Skeletal muscle cell (primary cell): ENCODE measurements at regions not wholly inside any gene's neighbourhood (a gene's known extent, or its start where the extent isn't known, plus 50 kb on each side); places are given as distances from the start of the nearest gene placed in this dataset.
"Not testable (repeated sequence)": the region's sequence is repeated elsewhere in the genome, so short reads cannot be mapped to it uniquely, and the experiment has no call there.

Experiments
- DNase-seq: peaks from one replicate; pipeline ENCODE4 v3.0.0-alpha.2; 2010; ENCODE audit warnings: low read depth
- H3K4me3 ChIP-seq: 2 replicates; pipeline ENCODE4 v1.5.1; 2011; ENCODE audit warnings: low read depth, mild to moderate bottlenecking, control low read depth, low read length, moderate library complexity

- no peak overlapping the region for H3K4me3 ChIP-seq
- DNase-seq, result no peak
These were observed 371.1 kb downstream of the SEC23A start for GRCh38 chr14:38731962-38732361.

GRCh38 chr14:38730420-38730819, 372.6 kb downstream of the SEC23A start:
- DNase-seq, result no peak
- no peak overlapping the region for H3K4me3 ChIP-seq

GRCh38 chr14:38727731-38728130, 375.3 kb downstream of the SEC23A start:
- H3K4me3 ChIP-seq, result no peak overlapping the region
- no peak for DNase-seq

- H3K4me3 ChIP-seq, result no peak overlapping the region
These were observed 378.4 kb downstream of the SEC23A start for GRCh38 chr14:38724621-38725020.

GRCh38 chr14:38723959-38724358, 379.1 kb downstream of the SEC23A start:
- DNase-seq, result no peak
- H3K4me3 ChIP-seq, result no peak overlapping the region

More at GRCh38 chr14:38724621-38725020, 378.4 kb downstream of the SEC23A start:
- no peak for DNase-seq

GRCh38 chr14:38723277-38723676, 379.8 kb downstream of the SEC23A start:
- no peak overlapping the region for H3K4me3 ChIP-seq
- no peak for DNase-seq

- H3K4me3 ChIP-seq, result no peak overlapping the region
- DNase-seq, result no peak
These were observed 381.1 kb downstream of the SEC23A start for GRCh38 chr14:38721822-38722431.

GRCh38 chr14:38718519-38718918, 384.5 kb downstream of the SEC23A start:
- no peak for DNase-seq
- H3K4me3 ChIP-seq, result no peak overlapping the region

- no peak overlapping the region for H3K4me3 ChIP-seq
- no peak for DNase-seq
These were observed 386.1 kb downstream of the SEC23A start for GRCh38 chr14:38716926-38717325.

GRCh38 chr14:38710881-38711280, 392.2 kb downstream of the SEC23A start:
- H3K4me3 ChIP-seq, result no peak overlapping the region
- DNase-seq, result no peak

- no peak overlapping the region for H3K4me3 ChIP-seq
- DNase-seq, result no peak
These were observed 392.8 kb downstream of the SEC23A start for GRCh38 chr14:38710196-38710595.

GRCh38 chr14:38705220-38705619, 397.8 kb downstream of the SEC23A start:
- DNase-seq, result no peak
- H3K4me3 ChIP-seq, result no peak overlapping the region

- no peak for DNase-seq
- no peak overlapping the region for H3K4me3 ChIP-seq
These were observed 398.8 kb downstream of the SEC23A start for GRCh38 chr14:38704220-38704619.

GRCh38 chr14:38696925-38697324, 406.1 kb downstream of the SEC23A start:
- H3K4me3 ChIP-seq, result no peak overlapping the region
- DNase-seq, result no peak

- H3K4me3 ChIP-seq, result no peak overlapping the region
- no peak for DNase-seq
These were observed 409.6 kb downstream of the SEC23A start for GRCh38 chr14:38693423-38693822.

GRCh38 chr14:38669027-38669426, 413.1 kb upstream of the CLEC14A start:
- DNase-seq, result no peak
- H3K4me3 ChIP-seq, result no peak overlapping the region

GRCh38 chr14:38663382-38663781, 407.5 kb upstream of the CLEC14A start:
- DNase-seq, result no peak
- H3K4me3 ChIP-seq, result no peak overlapping the region

GRCh38 chr14:38662781-38663180, 406.9 kb upstream of the CLEC14A start:
- no peak for DNase-seq
- H3K4me3 ChIP-seq, result no peak overlapping the region

GRCh38 chr14:38646391-38646790, 390.5 kb upstream of the CLEC14A start:
- DNase-seq, result no peak
- no peak overlapping the region for H3K4me3 ChIP-seq

GRCh38 chr14:38634913-38635312, 379.0 kb upstream of the CLEC14A start:
- H3K4me3 ChIP-seq, DNase-seq: not testable (repeated sequence)

- H3K4me3 ChIP-seq, result no peak overlapping the region
- DNase-seq, result no peak
These were observed 373.5 kb upstream of the CLEC14A start for GRCh38 chr14:38629412-38629811.

GRCh38 chr14:38627163-38627562, 371.3 kb upstream of the CLEC14A start:
- H3K4me3 ChIP-seq, result no peak overlapping the region
- no peak for DNase-seq
